ENCODE measurements at regions not wholly inside any gene's neighbourhood (a gene's known extent, or its start where the extent isn't known, plus 50 kb on each side); places are given as distances from the start of the nearest gene placed in this dataset.

DNA sequence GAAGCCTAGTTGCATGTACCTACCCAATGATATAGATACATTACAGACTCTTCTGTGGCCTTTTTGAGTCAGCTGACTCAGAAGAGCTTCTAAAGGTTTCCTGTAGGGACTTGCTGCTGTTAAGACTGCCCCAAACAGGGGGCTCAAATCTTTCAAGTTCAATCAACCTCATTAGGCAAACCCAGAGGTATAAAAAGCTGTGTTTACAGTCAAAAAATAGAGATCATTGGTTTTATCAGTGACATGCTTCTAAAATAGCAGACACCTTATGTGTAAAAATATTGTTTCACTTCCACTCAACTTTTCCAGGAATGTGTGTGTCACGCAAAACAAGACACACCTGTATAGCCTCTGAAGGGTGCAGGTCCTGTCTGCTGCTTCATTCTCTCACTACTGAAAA is 624.3 kb upstream of the FANCL start:
- TF ChIP-seq, protein P1, sequence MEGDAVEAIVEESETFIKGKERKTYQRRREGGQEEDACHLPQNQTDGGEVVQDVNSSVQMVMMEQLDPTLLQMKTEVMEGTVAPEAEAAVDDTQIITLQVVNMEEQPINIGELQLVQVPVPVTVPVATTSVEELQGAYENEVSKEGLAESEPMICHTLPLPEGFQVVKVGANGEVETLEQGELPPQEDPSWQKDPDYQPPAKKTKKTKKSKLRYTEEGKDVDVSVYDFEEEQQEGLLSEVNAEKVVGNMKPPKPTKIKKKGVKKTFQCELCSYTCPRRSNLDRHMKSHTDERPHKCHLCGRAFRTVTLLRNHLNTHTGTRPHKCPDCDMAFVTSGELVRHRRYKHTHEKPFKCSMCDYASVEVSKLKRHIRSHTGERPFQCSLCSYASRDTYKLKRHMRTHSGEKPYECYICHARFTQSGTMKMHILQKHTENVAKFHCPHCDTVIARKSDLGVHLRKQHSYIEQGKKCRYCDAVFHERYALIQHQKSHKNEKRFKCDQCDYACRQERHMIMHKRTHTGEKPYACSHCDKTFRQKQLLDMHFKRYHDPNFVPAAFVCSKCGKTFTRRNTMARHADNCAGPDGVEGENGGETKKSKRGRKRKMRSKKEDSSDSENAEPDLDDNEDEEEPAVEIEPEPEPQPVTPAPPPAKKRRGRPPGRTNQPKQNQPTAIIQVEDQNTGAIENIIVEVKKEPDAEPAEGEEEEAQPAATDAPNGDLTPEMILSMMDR (IDR thresholded peaks at IDR 0.05) = no peak
- no peak for TF ChIP-seq POLR2A (IDR thresholded peaks at IDR 0.05)
